ENCODE measurements at regions not wholly inside any gene's neighbourhood (a gene's known extent, or its start where the extent isn't known, plus 50 kb on each side); places are given as distances from the start of the nearest gene placed in this dataset.

GRCh38 chr2:238521870-238522269 lies 95.1 kb downstream of the ASB1 start:
- peaks cover 7% of the 10 kb centered on the region for H3K27me3 Mint-ChIP-seq (ENCODE audit: low read depth)
- H3K9me3 Mint-ChIP-seq (ENCODE audit: low read depth), result peaks cover 7% of the 10 kb centered on the region
- no peak for DNase-seq (ENCODE audit: low spot score)
- no peak overlapping the region for H3K4me3 Mint-ChIP-seq (ENCODE audit: unreplicated experiment)
- H3K36me3 Mint-ChIP-seq (ENCODE audit: low read depth), result peaks cover 10% of the 10 kb centered on the region
- peaks cover 3% of the 10 kb centered on the region for H3K4me1 Mint-ChIP-seq (ENCODE audit: low read depth)
- H3K27ac Mint-ChIP-seq (ENCODE audit: unreplicated experiment), result no peak overlapping the region
- no peak for TF ChIP-seq CTCF (IDR thresholded peaks at IDR 0.05)

- Mint-ChIP-seq H3K4me1 (ENCODE audit: low read depth) (peaks cover 3% of the 10 kb centered on the region), H3K27ac (ENCODE audit: unreplicated experiment) (no peak overlapping the region), H3K4me3 (ENCODE audit: unreplicated experiment) (no peak overlapping the region), H3K27me3 (ENCODE audit: low read depth) (peaks cover 13% of the 10 kb centered on the region), H3K36me3 (ENCODE audit: low read depth) (peaks cover 5% of the 10 kb centered on the region), H3K9me3 (ENCODE audit: low read depth) (no peaks in the 10 kb centered on the region)
- peak; percentile 38 for TF ChIP-seq CTCF (IDR thresholded peaks at IDR 0.05)
- DNase-seq (ENCODE audit: low spot score), result no peak
Measured at GRCh38 chr2:238523158-238524110, 96.7 kb downstream of the ASB1 start.

- peaks cover 5% of the 10 kb centered on the region for H3K36me3 Mint-ChIP-seq (ENCODE audit: low read depth)
- peaks cover 3% of the 10 kb centered on the region for H3K4me1 Mint-ChIP-seq (ENCODE audit: low read depth)
- H3K27ac Mint-ChIP-seq (ENCODE audit: unreplicated experiment), result no peak overlapping the region
- peaks cover 13% of the 10 kb centered on the region for H3K27me3 Mint-ChIP-seq (ENCODE audit: low read depth)
- no peak for DNase-seq (ENCODE audit: low spot score)
- no peaks in the 10 kb centered on the region for H3K9me3 Mint-ChIP-seq (ENCODE audit: low read depth)
- TF ChIP-seq CTCF (IDR thresholded peaks at IDR 0.05), result no peak
- no peak overlapping the region for H3K4me3 Mint-ChIP-seq (ENCODE audit: unreplicated experiment)
Measured at GRCh38 chr2:238524426-238524983, 97.8 kb downstream of the ASB1 start.

GRCh38 chr2:238525990-238526389 lies 99.3 kb downstream of the ASB1 start:
- no peak for TF ChIP-seq CTCF (IDR thresholded peaks at IDR 0.05)
- Mint-ChIP-seq H3K27ac (ENCODE audit: unreplicated experiment) (no peak overlapping the region), H3K9me3 (ENCODE audit: low read depth) (peaks cover 8% of the 10 kb centered on the region), H3K4me3 (ENCODE audit: unreplicated experiment) (no peak overlapping the region), H3K36me3 (ENCODE audit: low read depth) (peaks cover 12% of the 10 kb centered on the region), H3K27me3 (ENCODE audit: low read depth) (peaks cover 13% of the 10 kb centered on the region), H3K4me1 (ENCODE audit: low read depth) (peaks cover 3% of the 10 kb centered on the region)
- no peak for DNase-seq (ENCODE audit: low spot score)

GRCh38 chr2:238527565-238527964 lies 100.8 kb downstream of the ASB1 start:
- Mint-ChIP-seq H3K4me3 (ENCODE audit: unreplicated experiment) (no peak overlapping the region), H3K27ac (ENCODE audit: unreplicated experiment) (no peak overlapping the region), H3K27me3 (ENCODE audit: low read depth) (peaks cover 10% of the 10 kb centered on the region), H3K36me3 (ENCODE audit: low read depth) (peaks cover 14% of the 10 kb centered on the region), H3K4me1 (ENCODE audit: low read depth) (peaks cover 3% of the 10 kb centered on the region), H3K9me3 (ENCODE audit: low read depth) (peaks cover 23% of the 10 kb centered on the region)
- no peak for DNase-seq (ENCODE audit: low spot score)
- no peak for TF ChIP-seq CTCF (IDR thresholded peaks at IDR 0.05)
